NCI-H748 (cell line): ENCODE measurements at regions not wholly inside any gene's neighbourhood (a gene's known extent, or its start where the extent isn't known, plus 50 kb on each side); places are given as distances from the start of the nearest gene placed in this dataset.

Experiments
- DNase-seq: peaks from one replicate; lab custom pipeline; 2025; ENCODE audit not compliant: unreplicated experiment; lab: John Stamatoyannopoulos, UW

DNA sequence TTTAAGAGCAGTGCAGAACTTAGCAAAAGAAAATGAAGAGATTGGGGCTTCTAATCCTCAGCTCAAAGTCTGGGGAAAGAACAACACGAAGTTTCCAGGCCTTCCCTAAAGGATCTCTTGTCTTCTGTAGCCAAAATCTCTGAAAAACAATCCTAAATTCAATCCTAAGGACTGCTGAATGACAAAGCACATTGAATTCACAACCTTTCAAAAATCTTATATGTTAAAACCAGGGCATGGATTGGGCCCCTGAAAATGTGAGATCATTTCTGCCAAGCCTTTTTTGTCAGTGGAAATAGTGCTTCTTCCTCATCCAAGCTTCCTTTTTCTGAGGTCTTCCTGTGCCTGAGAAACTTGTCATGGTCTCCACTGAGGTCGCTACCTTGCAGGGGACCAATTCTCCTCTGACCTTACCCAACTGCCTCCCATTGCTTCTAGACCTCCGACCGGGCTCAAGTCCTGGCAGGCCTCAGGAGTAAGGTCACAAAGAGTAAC lies 126.2 kb upstream of the ARID1B start:
- DNase-seq: no peak

DNA sequence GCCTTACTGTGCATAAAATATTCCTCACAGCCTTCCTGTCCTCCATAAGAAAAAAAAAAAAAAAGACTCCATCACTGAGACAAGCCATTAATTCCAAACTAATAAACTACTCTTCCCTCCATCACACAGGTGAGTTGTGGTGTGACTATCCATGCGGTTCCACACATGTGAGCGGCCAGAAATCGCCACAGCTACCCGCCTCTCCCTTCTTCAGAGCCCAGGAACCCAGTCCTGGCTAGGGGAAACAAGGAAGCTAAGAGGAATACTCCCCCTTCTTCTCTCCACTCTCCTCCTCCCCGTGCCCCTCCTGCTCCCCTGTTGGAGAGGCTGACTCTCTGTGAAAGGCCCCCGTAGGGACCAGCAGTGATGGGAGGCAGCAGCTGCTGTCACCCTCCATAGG lies 128.6 kb upstream of the ARID1B start:
- DNase-seq: no peak

DNA sequence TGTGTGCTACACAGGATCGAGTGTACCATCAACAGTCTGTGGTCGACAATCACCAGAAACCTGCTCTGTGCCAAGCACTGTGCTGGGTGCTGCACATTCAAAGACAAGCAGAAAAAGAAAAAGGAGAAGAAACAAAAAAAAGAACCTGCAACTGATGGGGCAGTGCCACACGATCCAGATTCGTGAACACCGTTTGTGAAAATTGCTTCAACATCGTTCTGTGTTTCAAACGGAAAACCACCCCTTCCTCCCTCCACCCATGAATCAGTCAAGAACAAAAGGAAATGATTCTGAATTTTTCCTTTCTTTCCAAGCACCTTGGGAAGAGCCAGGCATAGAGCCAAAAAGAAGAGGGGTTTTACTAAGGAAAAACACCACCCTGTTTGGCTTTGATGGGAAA lies 129.2 kb upstream of the ARID1B start:
- no peak for DNase-seq

DNA sequence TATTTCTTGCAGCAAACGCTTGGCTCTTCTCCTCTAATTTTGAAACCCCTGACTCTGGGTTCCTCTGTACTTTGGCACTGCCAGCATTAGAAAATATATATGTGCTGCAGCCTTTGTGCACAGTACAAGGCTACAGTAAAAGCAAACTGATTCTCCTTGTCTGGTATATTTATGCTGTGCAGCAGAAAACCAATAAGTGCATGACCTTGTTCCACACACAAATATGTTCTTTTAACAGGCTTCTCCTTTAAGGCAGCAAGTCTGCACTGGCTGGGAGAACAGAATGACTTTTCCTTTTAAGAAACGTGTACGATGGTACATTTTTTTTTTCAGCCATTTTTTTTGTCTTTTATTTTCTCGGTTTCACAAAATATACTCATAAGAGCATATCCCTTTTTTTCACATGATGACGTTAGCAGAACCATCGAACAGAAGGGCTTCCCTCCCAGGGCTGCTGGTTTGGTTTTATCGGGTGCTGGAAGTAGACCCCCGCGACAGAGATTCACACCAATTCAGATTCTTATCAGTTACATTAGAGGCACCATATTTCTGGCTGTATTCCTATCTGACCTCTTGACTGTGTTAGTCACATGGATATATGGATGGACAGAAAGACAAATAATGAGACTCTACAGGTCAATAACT lies 129.9 kb upstream of the ARID1B start:
- no peak for DNase-seq

DNA sequence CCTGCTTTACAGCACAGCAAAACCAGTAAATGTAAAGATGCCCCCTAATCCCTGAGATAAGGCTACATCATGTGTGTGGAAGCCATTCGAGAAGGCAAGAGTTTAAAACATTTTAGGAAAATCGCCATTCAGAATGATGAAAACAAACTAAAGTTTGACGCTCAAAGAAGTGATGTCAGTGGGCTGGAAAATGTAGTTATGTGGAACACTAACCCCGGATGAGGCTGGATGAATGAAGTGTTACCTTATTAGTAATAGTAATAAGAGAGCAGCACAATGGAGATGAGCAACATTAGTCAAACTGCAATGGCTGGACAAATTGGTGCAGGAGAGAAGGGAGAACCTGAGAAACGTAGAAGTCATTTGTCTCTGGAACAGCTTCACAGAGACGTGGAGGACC lies 130.7 kb upstream of the ARID1B start:
- DNase-seq: no peak

DNA sequence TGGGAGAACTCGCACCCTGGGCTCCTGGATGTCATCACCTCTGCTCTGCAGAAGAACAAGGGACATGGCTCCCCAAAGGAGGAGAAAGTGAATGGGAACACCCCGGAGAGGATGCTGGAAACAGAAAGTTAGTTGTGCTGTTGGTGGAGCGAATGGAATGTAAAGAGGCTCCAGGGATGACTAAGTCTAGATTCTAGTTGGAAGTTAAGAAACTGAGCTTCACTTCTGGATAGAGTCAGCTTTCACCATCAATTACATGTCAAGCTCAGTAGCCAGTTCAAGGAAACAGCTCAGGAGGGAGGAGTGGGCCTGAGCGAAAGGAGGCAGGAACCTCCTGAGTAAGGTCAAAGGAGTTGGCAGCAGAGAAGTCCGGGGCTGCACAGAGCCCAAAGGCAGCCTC lies 132.1 kb upstream of the ARID1B start:
- no peak for DNase-seq

DNA sequence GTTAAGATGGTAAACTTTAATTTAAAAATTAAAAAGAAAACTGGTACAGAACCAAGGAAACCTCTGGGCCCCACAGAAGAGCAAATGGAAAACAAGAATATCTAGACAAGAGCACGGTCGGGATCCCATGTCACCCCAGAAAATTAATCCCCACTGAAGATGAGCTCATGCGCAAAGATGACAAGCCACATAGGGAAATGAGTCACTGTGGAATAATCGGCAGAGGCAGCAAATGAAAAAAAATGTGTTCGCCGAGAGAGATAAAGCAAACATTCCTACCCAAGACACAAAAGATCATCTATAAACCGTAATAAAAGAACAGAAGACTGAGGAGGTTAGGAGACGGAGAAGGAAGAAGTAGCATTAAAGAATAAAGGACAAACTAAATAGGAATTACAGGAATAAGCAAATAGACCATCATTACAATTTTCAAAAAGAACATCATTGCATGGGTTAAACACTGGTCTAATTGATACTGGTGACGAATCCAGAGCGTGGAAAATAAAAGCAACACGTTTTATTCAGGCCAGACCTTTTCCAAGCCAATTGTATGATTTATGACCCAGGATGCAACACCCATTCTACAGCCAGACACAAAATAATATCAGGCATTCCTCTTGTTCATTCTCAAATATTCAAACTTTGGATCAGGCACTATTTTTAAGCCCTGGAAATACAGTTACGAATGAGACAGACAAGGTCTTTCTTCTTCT lies 138.0 kb upstream of the ARID1B start:
- DNase-seq: no peak

DNA sequence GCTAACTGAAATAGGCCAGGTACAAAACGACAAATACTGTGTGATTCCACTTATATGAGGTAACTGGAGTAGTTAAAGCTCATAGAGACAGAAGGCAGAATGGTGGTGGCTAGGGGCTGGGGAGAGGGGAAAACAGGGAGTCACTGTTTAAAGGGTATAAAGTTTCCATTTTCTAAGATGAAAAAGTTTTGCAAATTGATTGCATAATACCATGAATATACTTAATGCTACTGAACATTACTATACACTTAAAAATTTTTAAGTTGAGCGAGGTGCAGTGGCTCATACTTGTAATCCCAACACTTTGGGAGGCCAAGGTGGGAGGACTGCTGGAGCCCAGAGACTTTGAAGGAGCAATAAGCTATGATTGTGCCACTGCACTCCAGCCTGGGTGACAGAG lies 138.6 kb upstream of the ARID1B start:
- DNase-seq: no peak

DNA sequence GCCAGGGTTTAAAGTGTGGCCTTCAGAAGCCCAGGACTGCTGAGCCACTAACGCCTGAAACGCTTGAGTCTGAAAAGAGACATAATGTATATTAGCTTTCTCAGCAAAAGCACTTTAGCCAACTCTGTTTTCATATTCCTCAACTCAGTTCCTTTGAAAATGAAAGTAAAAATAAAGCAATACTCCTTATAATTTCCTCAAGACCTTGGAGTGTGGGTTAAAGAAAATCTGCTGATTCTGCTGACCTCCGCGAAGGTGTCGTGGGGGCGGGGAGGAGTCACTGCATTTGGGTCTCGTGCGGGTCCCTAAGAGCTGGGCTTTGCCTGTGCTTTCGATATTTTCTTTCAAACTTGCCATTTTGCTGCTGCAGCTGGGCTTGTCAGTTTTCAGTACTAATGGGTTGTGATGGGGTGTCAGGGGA lies 142.2 kb upstream of the ARID1B start:
- no peak for DNase-seq

DNA sequence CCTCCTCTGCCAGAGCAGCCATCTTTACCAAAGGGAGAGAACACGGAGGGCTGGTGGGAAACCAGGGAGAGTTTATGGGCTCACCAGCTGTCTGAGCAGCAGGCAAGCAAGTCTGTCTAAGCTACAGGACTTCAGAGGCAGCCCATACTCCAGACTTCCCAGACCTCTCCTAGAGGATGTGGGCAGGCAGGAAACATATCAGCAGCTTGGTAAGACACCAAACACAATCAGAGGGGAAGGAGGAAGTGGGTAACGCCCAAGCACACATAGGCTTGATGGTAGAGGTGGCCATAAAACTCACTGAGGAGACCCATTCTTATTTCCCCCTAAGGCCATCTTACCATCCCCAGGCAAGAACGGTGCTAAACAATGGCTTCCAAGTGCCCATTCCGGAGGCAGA lies 143.1 kb upstream of the ARID1B start:
- DNase-seq: no peak

DNA sequence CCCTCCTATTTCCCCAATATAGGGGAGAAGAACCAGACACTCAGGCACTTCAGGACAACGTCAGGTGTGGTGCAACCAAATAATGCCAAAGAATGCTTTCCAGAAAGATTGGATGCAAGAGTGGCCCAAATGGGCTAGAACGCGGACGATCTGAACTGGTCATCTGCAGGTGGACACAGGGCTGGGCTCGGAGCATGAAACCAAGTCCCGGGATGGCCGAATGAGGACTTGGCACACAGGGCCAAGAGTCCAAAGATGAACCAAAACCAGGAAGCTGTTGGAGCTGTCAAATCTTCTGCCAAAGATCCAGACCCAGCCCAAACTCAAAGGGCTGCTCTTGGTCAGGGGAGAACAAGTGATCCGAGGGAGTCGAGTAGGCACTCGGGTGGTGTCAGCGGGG lies 143.9 kb upstream of the ARID1B start:
- no peak for DNase-seq

DNA sequence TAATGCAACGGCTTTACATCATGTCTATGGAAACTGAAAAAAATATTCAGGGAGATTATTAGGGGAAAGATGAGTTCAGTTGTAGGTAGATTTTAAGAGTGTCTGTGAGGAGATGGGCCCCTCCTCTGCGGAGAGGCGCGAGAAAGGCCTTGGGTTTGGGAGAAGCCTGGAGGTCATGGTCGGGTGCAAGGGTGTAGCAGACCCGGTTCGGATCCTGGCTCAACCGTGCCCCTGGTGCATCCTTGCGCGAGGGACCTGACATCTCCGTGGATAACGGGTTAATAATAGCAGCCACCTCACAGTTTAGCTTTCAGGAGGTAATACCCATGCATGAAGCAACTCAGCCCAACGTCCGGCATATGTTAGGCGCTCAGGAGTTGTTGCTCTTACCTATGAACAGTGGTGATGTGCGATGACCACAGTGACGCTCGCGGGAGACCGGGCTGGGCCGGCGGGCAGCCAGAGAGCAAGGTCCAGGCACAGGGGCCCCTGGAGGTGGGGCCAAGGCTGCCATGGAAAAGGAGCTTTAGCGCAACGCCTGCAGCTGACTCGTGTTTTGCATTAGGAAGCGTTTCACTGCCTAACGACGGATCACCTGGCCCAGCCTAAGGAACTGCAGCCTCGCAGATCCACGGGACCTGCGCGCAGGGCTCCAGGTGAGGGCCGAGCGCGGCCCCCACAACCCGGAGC lies 146.4 kb upstream of the ARID1B start:
- DNase-seq: no peak

DNA sequence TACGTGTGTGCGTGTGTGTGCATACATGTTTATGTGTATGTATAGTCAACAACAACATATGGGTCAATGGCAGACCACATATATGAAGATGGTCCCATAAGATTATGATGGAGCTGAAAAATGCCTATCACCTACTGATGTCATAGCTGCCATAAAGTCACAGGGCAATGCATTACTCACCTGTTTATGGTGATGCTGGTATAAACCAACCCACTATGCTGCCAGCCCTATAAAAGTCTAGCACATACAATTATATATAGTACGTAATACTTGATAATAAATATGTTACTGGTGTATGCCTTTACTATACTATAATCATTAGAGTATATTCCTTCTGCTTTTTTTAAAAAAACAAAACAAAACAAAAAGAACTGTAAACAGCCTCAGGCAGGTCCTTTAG lies 148.4 kb upstream of the ARID1B start:
- no peak for DNase-seq

DNA sequence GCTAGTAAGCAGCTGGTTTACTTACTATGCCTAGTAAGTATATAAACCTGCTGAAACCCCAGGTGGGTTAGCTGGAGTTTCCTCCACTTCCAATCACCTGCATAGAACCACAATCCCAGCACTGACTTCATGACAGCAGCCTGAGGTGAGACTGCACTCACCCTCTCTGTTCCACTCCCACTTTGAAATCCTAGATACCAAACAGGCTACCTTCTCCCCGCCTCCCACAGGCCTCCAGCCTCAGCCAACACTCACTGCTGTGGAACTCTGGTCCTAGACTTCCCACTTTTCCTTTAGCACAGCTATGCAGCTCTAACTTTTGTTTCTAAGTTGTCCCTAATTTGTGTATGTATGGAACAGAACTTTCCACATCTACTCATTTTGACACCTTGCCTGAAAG lies 149.7 kb upstream of the ARID1B start:
- DNase-seq: no peak

DNA sequence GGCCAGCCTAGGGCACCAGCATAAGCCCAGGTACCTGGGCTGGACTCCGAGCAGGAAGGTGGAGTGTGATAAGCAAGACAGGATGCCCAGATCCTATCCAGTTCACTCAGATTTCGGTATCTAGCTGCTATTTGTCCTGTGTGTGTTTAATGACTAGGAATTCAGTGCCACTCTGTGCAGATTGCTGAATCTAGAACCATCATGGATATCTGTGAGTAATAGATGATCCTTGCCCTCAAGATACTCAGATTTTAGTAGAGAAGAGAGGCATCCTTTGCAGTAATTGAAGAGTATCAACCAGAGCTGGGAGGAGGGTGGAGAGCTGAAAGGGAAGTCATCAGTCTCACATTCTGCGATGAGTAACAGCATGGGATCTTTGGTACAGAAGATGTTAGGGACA lies 155.0 kb upstream of the ARID1B start:
- no peak for DNase-seq

DNA sequence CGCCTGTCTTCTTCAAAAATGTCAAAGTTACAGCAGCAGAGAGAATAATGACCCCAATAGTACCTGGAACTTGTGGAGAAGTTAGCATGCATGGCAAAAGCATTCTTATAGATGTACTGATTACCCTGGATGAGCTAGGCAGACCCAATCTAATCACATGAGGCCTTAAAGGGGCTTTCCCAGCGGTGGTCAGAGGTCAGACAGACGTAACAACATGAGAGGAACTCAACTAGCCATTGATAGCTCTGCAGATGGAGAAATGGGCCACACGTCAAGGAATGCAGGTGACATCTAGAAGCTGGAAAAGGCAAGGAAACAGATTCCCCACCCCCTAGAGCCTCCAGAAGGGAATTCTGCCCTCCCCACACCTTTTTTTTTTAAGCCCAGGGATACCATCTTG lies 156.8 kb upstream of the ARID1B start:
- no peak for DNase-seq

DNA sequence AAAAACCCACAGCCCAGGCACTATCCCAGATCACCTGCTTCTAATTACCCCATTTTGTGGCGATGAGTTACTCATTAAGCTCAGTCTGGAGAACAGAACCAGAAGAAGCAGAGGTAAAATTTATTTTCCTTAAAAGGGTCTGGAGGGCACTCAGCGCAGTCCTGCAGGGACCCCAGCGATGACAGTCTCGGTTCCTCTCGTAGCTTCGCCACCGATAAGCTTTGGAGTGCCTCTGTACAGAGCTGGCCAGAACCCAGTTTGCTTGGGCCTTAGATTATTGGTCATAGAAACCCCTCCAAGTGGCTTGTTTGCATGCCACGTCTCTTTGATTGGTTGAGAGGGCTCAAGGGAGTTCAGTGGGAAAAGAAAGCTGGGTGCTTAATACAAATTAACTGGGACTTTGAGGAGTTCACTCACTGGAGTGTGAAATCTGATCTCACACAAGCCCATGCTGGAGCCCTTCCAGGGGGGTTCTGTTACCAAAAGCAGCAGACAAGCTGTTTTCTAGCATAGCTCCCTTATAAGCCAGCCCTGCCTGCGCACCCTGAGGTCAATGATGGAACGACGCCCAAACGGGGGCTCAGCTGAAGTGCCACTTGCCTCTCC lies 158.5 kb upstream of the ARID1B start:
- DNase-seq: peak; percentile 22

DNA sequence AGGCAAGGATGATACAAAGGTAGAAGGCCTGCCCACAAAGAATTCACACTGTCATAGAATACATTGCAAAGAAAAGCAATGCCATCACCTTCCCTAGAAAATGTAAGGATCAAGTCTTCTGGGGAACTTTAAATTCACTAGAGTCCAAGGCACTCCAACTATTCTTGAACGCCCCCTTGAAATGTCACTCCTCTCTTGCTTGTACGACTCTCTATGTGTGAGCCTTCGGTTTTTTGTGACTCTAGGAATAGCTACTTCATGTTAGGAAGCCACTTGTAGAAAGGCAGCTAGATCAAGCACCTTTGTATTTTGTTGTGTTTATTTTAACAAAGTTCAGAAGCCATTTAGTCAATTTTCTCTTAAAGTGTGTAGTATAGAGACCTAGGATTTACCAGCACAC lies 159.2 kb upstream of the ARID1B start:
- no peak for DNase-seq

DNA sequence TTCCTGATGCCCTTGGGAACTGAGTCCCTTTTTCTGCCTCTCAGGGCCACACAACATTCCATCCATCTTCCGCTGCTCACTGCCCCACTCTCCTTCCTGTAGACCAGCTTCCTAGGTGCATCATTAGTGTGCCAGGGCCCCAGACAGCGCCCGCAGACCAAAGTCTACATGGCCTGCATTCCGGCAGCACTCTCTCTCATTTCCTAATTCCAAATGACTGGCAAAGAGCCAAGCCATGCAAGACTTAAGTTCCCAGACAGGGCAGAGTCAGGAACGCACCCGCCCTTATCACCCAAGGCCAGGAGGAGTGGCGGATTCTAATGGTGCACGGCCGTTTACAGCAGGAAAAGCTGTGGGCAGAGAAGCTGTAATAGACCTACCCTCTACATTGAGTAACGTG lies 159.8 kb upstream of the ARID1B start:
- no peak for DNase-seq

DNA sequence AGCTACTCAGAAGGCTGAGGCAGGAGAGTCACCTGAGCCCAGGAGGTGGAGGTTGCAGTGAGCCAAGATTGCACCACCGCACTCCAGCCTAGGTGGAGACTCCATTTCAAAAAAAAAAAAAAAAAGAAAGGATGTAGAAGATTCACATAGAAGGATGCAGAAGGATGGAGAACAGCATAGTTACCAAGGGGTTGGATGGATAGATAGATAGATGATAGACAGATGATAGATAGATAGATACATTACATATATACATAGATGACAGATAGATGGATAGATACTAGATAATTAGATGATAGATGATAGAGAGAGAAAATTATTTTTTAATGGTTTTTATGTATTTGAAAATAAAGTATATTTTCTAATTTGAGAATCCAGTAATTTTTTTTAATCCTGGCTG lies 160.7 kb upstream of the ARID1B start:
- DNase-seq: no peak

DNA sequence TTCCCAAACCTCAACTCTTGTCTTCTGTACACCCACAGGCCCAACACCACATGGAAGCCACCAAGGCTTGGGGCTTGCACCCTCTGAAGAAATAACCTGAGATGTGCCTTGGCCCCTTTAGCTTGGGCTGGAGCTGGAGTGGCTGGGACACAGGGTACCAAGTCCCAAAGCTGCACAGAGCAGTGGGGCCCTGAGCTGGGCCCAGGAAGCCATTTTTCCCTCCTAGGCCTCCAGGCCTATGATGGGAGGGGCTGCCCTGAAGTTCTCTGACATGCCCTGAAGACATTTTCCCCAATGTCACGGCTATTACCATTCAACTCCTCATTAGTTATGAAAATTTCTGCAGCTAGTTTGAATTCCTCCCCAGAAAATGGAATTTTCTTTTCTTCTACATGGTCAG lies 163.2 kb upstream of the ARID1B start:
- no peak for DNase-seq

DNA sequence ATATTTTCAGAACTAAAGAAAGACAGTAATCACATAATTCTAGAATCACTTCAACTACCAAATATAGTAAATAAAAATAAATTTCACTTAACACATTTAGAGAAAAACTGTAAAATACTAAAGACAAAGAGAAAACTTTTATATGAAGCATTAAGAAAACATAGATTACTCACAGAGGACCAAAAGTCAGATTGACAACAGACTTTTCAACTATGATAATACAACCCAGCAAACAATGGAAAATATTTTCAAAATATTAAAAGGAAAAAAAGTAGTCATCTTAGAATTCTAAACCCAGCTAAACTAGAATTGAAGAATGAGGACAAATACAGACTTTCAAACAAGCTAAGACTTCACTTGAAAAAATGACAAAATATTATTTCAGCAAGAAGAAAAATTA lies 164.8 kb upstream of the ARID1B start:
- no peak for DNase-seq
